ENCODE measurements at regions not wholly inside any gene's neighbourhood (a gene's known extent, or its start where the extent isn't known, plus 50 kb on each side); places are given as distances from the start of the nearest gene placed in this dataset.

GRCh38 chr11:39021539-39021938, 2423.5 kb upstream of the RAG2 start:
- Histone ChIP-seq H2AFZ (ENCODE audit: low read length) (no peak overlapping the region), H3K4me2 (ENCODE audit: low read depth, low read length) (no peak overlapping the region), H3K27me3 (ENCODE audit: control insufficient read depth in 1 of 2, insufficient read depth in 2 of 2, low read length in 2 of 2) (no peaks in the 10 kb centered on the region), H3K9me3 (ENCODE audit: low read length) (peaks cover 3% of the 10 kb centered on the region), H3K79me2 (ENCODE audit: insufficient read depth, low read length) (no peaks in the 10 kb centered on the region), H3K4me3 (replicated peaks in 1 of 3; ENCODE audit: insufficient read depth in 1 of 3, low read depth in 2 of 3, low read length in 3 of 3) (no peak overlapping the region), H3K4me1 (ENCODE audit: insufficient read depth, low read length) (no peaks in the 10 kb centered on the region), H3K27ac (ENCODE audit: extremely low read length, insufficient read depth, low read length) (no peak overlapping the region), H4K20me1 (ENCODE audit: insufficient read depth, low read length) (no peaks in the 10 kb centered on the region), H3K9ac (ENCODE audit: insufficient read depth, low read depth, low read length) (no peak overlapping the region), H3K36me3 (replicated peaks in 1 of 2; ENCODE audit: control insufficient read depth in 1 of 2, insufficient read depth in 2 of 2, low read length in 2 of 2) (no peaks in the 10 kb centered on the region)
- BruUV-seq (replicated peaks), result no TSS peak
- ATAC-seq (no peak), FAIRE-seq (no peak), DNase-seq (ENCODE audit: low spot score) (no peak)
- 50% methylated on average over 5 of the region's 5 CpGs for WGBS (ENCODE audit: low lambda C conversion rate)
- POLR2A ChIA-PET, result no interaction called here
- intact Hi-C loops (cut with micrococcal nuclease; ENCODE audit: unreplicated experiment) (no loop called here), in situ Hi-C loops (cut with HindIII; ENCODE audit: extremely low pct_ligation_motif_present, low pct_unique_long_range_greater_than_20kb) (no loop called here)
- CTCF ChIA-PET (ENCODE audit: low intra/inter-chr PET ratio, low total read pairs), result no interaction called here
- TF ChIP-seq PAXIP1 (CRISPR knock-in tag; conservative IDR thresholded peaks at IDR 0.05) (no peak), ZNF256 (CRISPR knock-in tag; conservative IDR thresholded peaks at IDR 0.05) (no peak), GABPA (IDR thresholded peaks at IDR 0.05; ENCODE audit: low read depth, low read length) (no peak), GABPA (CRISPR knock-in tag; IDR thresholded peaks at IDR 0.05; ENCODE audit: low read depth) (no peak), ZNF276 (CRISPR knock-in tag; IDR thresholded peaks at IDR 0.05; ENCODE audit: low read depth) (no peak), ZNF460 (CRISPR knock-in tag; IDR thresholded peaks at IDR 0.05; ENCODE audit: borderline replicate concordance) (no peak), TGIF2 (CRISPR knock-in tag; IDR thresholded peaks at IDR 0.05) (no peak), SMAD3 (CRISPR knock-in tag; IDR thresholded peaks at IDR 0.05) (no peak), ARNTL (CRISPR knock-in tag; IDR thresholded peaks at IDR 0.05) (no peak), ZZZ3 (CRISPR knock-in tag; IDR thresholded peaks at IDR 0.05; ENCODE audit: borderline replicate concordance) (no peak), ZFP1 (CRISPR knock-in tag; IDR thresholded peaks at IDR 0.05) (no peak), FOSL1 (CRISPR knock-in tag; IDR thresholded peaks at IDR 0.05; ENCODE audit: borderline replicate concordance) (no peak), THAP9 (CRISPR knock-in tag; IDR thresholded peaks at IDR 0.05; ENCODE audit: borderline replicate concordance) (no peak), NBN (conservative IDR thresholded peaks at IDR 0.05) (no peak)

Measured in HepG2 (cell line).